Lower leg skin (tissue), 4 donors: ENCODE measurements at regions not wholly inside any gene's neighbourhood (a gene's known extent, or its start where the extent isn't known, plus 50 kb on each side); places are given as distances from the start of the nearest gene placed in this dataset.
A peak's percentile ranks its signal among the peaks of the same experiment; 100 is the strongest.

ENCODE experiments used
- DNase-seq, 2 donors: peaks; one replicate each; pipeline ENCODE4 v3.0.0-alpha.2; 2019; ENCODE audit warnings: low spot score in 2 of 2
- H3K4me3 ChIP-seq: fragments of 200-600 bp; sonication (generic); 2 replicates; pipeline ENCODE4 v1.5.1; 2017; ENCODE audit warnings: mild to moderate bottlenecking, low read depth; ENCODE audit not compliant: poor library complexity, severe bottlenecking
- POLR2A ChIP-seq, 2 donors: fragments of 450-650 bp; IDR thresholded peaks; one replicate each; pipeline ENCODE4 v1.6.1; 2016 to 2017; ENCODE audit warnings: antibody characterized with exemption in 2 of 2, mild to moderate bottlenecking in 1 of 2, moderate library complexity in 1 of 2
- WGBS, 2 donors: methylation state at CpG; one replicate each; pipeline ENCODE4 v1.1.5; 2018; 5-methylcytosine and 5-hydroxymethylcytosine counted together
- intact Hi-C: fragments of 100-400 bp; cut with DNase I; formaldehyde crosslinking; loops from one replicate; pipeline ENCODE4 v1.15.0; 2023; ENCODE audit warnings: low total_unique reads
- TF ChIP-seq, protein P1 (sequence below), 3 donors: fragments of 450-650 bp; IDR thresholded peaks; one replicate each; pipeline ENCODE4 v1.5.1; 2016; ENCODE audit warnings: antibody characterized with exemption in 3 of 3, mild to moderate bottlenecking in 3 of 3, moderate library complexity in 2 of 3

DNA sequence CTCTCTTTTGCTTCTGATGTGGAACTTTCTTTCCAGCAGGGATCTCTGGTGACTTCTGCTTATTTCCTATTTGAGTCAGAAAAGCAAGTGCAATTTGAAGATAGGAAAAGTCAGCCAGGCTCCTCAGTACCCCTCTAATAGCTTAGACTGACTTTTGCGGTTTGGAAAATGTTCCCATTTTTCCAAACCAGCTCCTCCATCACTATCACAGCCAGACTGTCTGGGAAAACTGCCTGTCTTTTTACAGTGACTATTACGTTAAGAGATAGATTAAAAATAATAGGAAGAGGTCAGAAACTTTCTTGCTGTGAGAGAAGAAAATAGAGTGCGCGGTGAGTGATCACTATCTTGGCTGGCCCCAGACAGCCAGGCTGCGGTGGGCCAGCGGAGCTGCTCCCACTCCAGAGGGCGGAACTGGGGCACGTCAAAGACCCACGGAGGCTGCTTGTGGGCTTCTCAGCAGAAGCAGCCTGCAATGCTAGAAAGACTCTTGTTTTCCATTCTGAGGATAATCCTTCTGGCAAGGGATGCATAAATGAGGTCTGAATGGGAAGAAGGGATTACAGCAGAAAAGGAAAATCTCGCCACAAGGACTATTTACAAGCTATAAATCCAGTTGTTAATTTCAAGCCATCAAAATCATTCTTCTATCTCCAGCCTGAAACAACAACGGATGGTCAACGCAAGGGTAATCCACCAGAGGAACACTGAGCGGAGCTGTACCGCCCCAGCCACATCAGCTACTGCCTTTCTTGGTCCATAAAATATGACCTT lies 151.0 kb upstream of the MSX2 start:
- DNase-seq = peak in 1 of 2 donors; percentile 59
- TF ChIP-seq, protein P1, sequence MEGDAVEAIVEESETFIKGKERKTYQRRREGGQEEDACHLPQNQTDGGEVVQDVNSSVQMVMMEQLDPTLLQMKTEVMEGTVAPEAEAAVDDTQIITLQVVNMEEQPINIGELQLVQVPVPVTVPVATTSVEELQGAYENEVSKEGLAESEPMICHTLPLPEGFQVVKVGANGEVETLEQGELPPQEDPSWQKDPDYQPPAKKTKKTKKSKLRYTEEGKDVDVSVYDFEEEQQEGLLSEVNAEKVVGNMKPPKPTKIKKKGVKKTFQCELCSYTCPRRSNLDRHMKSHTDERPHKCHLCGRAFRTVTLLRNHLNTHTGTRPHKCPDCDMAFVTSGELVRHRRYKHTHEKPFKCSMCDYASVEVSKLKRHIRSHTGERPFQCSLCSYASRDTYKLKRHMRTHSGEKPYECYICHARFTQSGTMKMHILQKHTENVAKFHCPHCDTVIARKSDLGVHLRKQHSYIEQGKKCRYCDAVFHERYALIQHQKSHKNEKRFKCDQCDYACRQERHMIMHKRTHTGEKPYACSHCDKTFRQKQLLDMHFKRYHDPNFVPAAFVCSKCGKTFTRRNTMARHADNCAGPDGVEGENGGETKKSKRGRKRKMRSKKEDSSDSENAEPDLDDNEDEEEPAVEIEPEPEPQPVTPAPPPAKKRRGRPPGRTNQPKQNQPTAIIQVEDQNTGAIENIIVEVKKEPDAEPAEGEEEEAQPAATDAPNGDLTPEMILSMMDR (IDR thresholded peaks at IDR 0.05) = no peak
- TF ChIP-seq POLR2A (IDR thresholded peaks at IDR 0.05) = no peak

DNA sequence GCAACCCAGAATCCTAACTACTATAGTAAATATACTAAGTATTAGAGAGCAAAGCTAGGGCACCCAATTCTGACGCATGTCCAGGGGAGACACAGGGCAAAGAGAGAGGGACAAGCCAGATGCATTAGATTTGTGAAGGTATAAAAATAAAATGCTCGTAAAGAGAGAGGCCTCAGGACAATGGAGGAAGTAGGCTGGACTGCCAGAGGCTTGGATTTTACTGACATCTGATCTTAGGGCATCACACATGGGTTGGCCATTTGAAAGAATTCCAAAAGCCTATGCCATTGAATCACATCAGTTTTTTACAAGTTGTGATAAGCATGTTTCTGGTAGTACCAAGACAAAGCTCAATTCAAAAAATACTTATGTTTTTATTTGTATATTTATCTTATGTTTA lies 149.3 kb upstream of the MSX2 start:
- WGBS, 2 donors = 83 to 85% methylated on average over 2 of the region's 2 CpGs
- H3K4me3 ChIP-seq = no peak overlapping the region
- intact Hi-C loops = no loop called here
- no peak for TF ChIP-seq POLR2A (IDR thresholded peaks at IDR 0.05)
- TF ChIP-seq, protein P1 (IDR thresholded peaks at IDR 0.05) = no peak
- peak in 1 of 2 donors; percentile 14 for DNase-seq

More for the DNA sequence above, 151.0 kb upstream of the MSX2 start:
- intact Hi-C loops = no loop called here
- 64 to 70% methylated on average over 14 of the region's 14 CpGs for WGBS, 2 donors
- no peak overlapping the region for H3K4me3 ChIP-seq

DNA sequence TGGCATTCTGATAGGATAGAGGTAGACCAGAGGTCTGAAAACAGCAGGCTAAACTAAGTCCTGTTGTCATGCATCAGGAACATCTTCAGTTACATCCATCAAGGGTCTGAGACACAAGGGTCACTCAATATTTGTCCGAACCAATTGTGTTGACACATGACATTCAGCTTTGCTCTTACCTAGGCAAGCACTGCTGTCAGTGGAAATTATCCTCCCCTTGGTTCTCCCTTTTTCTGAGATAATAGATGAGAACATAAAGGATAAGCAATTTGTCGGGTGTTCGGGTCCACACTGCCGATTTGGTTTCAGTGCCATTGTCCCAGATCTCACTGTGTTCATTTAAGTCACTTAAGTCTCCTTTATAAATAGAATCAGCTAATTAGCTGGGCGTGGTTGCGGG lies 148.3 kb upstream of the MSX2 start:
- peak in 1 of 2 donors; percentile 7 for DNase-seq
- WGBS, 2 donors = 95 to 96% methylated on average over 6 of the region's 6 CpGs
- intact Hi-C loops = no loop called here
- H3K4me3 ChIP-seq = no peak overlapping the region
- TF ChIP-seq, protein P1 (IDR thresholded peaks at IDR 0.05) = no peak
- no peak for TF ChIP-seq POLR2A (IDR thresholded peaks at IDR 0.05)

DNA sequence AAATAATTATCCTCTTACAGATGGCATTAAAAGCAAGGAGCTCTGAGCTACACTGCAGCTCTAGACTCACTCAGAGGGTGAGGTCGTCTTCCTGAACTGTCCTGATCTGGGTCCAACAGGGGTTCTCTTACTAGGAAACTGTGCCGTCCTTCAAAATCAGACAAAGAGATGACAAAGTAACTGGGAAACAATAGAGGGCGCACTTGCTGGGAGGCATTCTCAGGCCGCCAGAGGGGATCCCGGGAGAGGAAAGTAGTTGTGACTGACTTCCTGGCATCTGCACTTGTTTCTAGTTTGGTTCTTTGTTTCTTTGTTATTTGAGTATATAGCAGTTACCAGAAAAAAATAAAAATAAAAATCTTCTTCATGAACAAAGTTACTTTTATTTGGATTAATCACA lies 142.9 kb upstream of the MSX2 start:
- no peak for DNase-seq
- intact Hi-C loops = no loop called here
- WGBS, 2 donors = 18 to 21% methylated on average over 5 of the region's 5 CpGs
- H3K4me3 ChIP-seq = no peak overlapping the region
- TF ChIP-seq POLR2A (IDR thresholded peaks at IDR 0.05) = no peak
- TF ChIP-seq, protein P1 (IDR thresholded peaks at IDR 0.05) = no peak

DNA sequence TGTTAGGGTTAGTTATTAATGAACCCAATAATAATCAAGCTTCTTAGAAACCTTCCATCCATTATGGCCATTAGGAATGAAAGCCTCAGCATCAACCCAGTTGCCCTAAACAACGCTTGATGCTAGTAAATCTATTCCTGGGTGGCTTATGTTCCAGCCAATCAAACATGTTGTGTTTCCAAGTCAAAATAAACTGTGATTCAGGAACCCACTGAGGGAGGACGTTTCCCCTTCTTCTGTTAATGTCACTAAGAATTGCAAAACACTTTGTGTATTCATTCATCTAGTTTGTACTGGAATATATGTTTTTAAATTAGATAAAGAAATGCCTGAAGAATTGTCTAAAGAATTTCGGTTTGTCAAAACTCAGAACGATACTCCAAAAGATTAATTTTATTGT lies 142.5 kb upstream of the MSX2 start:
- TF ChIP-seq POLR2A (IDR thresholded peaks at IDR 0.05) = no peak
- TF ChIP-seq, protein P1 (IDR thresholded peaks at IDR 0.05) = no peak
- intact Hi-C loops = no loop called here
- H3K4me3 ChIP-seq = no peak overlapping the region
- no peak for DNase-seq
- WGBS, 2 donors = 64 to 65% methylated on average over 4 of the region's 4 CpGs

DNA sequence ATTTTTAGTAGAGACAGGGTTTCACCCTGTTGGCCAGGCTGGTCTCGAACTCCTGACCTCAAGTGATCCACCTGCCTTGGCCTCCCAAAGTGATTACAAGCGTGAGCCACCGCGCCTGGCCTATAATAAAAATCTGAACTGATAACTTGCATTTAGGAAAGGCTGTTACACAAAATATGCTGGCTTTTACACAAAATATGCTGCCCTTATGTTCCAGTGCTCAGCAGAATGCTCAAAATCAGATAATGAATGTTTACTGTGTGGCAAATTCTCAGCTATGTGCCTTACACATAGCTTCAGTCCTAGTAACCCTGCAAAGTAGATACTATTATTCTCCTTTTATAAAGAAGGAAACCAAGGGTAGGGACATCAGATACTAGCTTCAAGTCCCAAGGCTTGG lies 141.3 kb upstream of the MSX2 start:
- 85 to 90% methylated on average over 4 of the region's 4 CpGs for WGBS, 2 donors

More for the DNA sequence above, 141.3 kb upstream of the MSX2 start:
- TF ChIP-seq POLR2A (IDR thresholded peaks at IDR 0.05) = no peak
- TF ChIP-seq, protein P1 (IDR thresholded peaks at IDR 0.05) = no peak
- intact Hi-C loops = no loop called here
- H3K4me3 ChIP-seq = no peak overlapping the region
- no peak for DNase-seq
